ENCODE measurements at regions not wholly inside any gene's neighbourhood (a gene's known extent, or its start where the extent isn't known, plus 50 kb on each side); places are given as distances from the start of the nearest gene placed in this dataset.

GRCh38 chr6:73955800-73956199, 259.8 kb downstream of the CD109 start:
- Histone ChIP-seq H3K9me2 (ENCODE audit: insufficient read depth) (no peaks in the 10 kb centered on the region; the same call in 1 of the 2 replicates), H2AFZ (no peak overlapping the region), H3K79me2 (replicated peaks; ENCODE audit: insufficient read depth) (no peaks in the 10 kb centered on the region), H3K27ac (ENCODE audit: low read depth) (no peak overlapping the region), H3K36me3 (ENCODE audit: insufficient read depth) (no peaks in the 10 kb centered on the region), H3K4me1 (ENCODE audit: insufficient read depth) (no peaks in the 10 kb centered on the region), H3F3A (replicated peaks; ENCODE audit: low read depth) (no peaks in the 10 kb centered on the region), H3K27me3 (ENCODE audit: insufficient read depth) (no peaks in the 10 kb centered on the region), H3K4me2 (no peak overlapping the region), H3K4me3 (no peak overlapping the region), H4K20me1 (replicated peaks; ENCODE audit: insufficient read depth) (no peaks in the 10 kb centered on the region)
- TF ChIP-seq ZNF462 (CRISPR knock-in tag; IDR thresholded peaks at IDR 0.05) (no peak), NANOG (IDR thresholded peaks at IDR 0.05; ENCODE audit: borderline replicate concordance) (no peak), ETS1 (IDR thresholded peaks at IDR 0.05) (no peak), EZH2 (IDR thresholded peaks at IDR 0.05; ENCODE audit: low read depth, unreplicated experiment) (no peak), STAT1 (IDR thresholded peaks at IDR 0.05; ENCODE audit: unreplicated experiment) (no peak), JUNB (IDR thresholded peaks at IDR 0.05; ENCODE audit: unreplicated experiment) (no peak), POLR2AphosphoS5 (IDR thresholded peaks at IDR 0.05; ENCODE audit: low read depth) (no peak), EZH2phosphoT487 (IDR thresholded peaks at IDR 0.05; ENCODE audit: unreplicated experiment) (no peak), CREB1 (CRISPR knock-in tag; IDR thresholded peaks at IDR 0.05; ENCODE audit: low read depth) (no peak), ZNF331 (CRISPR knock-in tag; IDR thresholded peaks at IDR 0.05; ENCODE audit: low read depth) (no peak), CTCF (conservative IDR thresholded peaks at IDR 0.05; ENCODE audit: low read depth in 2 of 2) (no peak), ZNF114 (CRISPR knock-in tag; IDR thresholded peaks at IDR 0.05) (no peak)
- TF ChIP-seq, protein P1, sequence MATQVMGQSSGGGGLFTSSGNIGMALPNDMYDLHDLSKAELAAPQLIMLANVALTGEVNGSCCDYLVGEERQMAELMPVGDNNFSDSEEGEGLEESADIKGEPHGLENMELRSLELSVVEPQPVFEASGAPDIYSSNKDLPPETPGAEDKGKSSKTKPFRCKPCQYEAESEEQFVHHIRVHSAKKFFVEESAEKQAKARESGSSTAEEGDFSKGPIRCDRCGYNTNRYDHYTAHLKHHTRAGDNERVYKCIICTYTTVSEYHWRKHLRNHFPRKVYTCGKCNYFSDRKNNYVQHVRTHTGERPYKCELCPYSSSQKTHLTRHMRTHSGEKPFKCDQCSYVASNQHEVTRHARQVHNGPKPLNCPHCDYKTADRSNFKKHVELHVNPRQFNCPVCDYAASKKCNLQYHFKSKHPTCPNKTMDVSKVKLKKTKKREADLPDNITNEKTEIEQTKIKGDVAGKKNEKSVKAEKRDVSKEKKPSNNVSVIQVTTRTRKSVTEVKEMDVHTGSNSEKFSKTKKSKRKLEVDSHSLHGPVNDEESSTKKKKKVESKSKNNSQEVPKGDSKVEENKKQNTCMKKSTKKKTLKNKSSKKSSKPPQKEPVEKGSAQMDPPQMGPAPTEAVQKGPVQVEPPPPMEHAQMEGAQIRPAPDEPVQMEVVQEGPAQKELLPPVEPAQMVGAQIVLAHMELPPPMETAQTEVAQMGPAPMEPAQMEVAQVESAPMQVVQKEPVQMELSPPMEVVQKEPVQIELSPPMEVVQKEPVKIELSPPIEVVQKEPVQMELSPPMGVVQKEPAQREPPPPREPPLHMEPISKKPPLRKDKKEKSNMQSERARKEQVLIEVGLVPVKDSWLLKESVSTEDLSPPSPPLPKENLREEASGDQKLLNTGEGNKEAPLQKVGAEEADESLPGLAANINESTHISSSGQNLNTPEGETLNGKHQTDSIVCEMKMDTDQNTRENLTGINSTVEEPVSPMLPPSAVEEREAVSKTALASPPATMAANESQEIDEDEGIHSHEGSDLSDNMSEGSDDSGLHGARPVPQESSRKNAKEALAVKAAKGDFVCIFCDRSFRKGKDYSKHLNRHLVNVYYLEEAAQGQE (IDR thresholded peaks at IDR 0.05; ENCODE audit: unreplicated experiment) = no peak
- Mint-ChIP-seq H3K4me1 (no peaks in the 10 kb centered on the region), H3K36me3 (ENCODE audit: low read depth) (no peaks in the 10 kb centered on the region), H3K4me3 (no peak overlapping the region), H3K9me3 (no peaks in the 10 kb centered on the region), H3K27ac (no peak overlapping the region), H3K27me3 (ENCODE audit: insufficient read depth, low read depth, poor library complexity) (no peaks in the 10 kb centered on the region)
- DNase-seq (ENCODE audit: low spot score) = no peak
- ATAC-seq = no peak

Data from GM23338 (cell line).